ENCODE measurements at regions not wholly inside any gene's neighbourhood (a gene's known extent, or its start where the extent isn't known, plus 50 kb on each side); places are given as distances from the start of the nearest gene placed in this dataset.

GRCh38 chr4:79850626-79851025, 222.4 kb downstream of the ANTXR2 start:
- no peak for TF ChIP-seq POLR2A (IDR thresholded peaks at IDR 0.05)
- TF ChIP-seq POLR2AphosphoS5 (IDR thresholded peaks at IDR 0.05; ENCODE audit: insufficient read depth in 1 of 2, low read depth in 1 of 2) = no peak
- no peak for TF ChIP-seq CTCF (IDR thresholded peaks at IDR 0.05)
- no peaks in the 10 kb centered on the region for H3K36me3 ChIP-seq
- no peaks in the 10 kb centered on the region for H3K9me3 ChIP-seq
- intact Hi-C loops (cut with DNase I) = no loop called here
- H3K4me1 ChIP-seq = peaks cover 12% of the 10 kb centered on the region
- no peak for DNase-seq (ENCODE audit: extremely low spot score in 2 of 2)
- H3K27ac ChIP-seq = no peak overlapping the region
- H3K27me3 ChIP-seq = no peaks in the 10 kb centered on the region
- H3K4me3 ChIP-seq = no peak overlapping the region

- no peaks in the 10 kb centered on the region for H3K4me1 ChIP-seq
- intact Hi-C loops (cut with DNase I) = no loop called here
- H3K9me3 ChIP-seq = no peaks in the 10 kb centered on the region
- TF ChIP-seq POLR2A (IDR thresholded peaks at IDR 0.05) (no peak), CTCF (IDR thresholded peaks at IDR 0.05) (no peak), POLR2AphosphoS5 (IDR thresholded peaks at IDR 0.05; ENCODE audit: insufficient read depth in 1 of 2, low read depth in 1 of 2) (no peak)
- H3K27me3 ChIP-seq = no peaks in the 10 kb centered on the region
- H3K27ac ChIP-seq = no peak overlapping the region
- H3K36me3 ChIP-seq = no peaks in the 10 kb centered on the region
- DNase-seq (ENCODE audit: extremely low spot score in 2 of 2) = no peak
- H3K4me3 ChIP-seq = no peak overlapping the region
Measured at GRCh38 chr4:79848329-79848728, 224.7 kb downstream of the ANTXR2 start.

GRCh38 chr4:79847411-79847810, 225.6 kb downstream of the ANTXR2 start:
- H3K4me1 ChIP-seq = no peaks in the 10 kb centered on the region
- no peak overlapping the region for H3K4me3 ChIP-seq
- TF ChIP-seq POLR2AphosphoS5 (IDR thresholded peaks at IDR 0.05; ENCODE audit: insufficient read depth in 1 of 2, low read depth in 1 of 2) (no peak), POLR2A (IDR thresholded peaks at IDR 0.05) (no peak), CTCF (IDR thresholded peaks at IDR 0.05) (no peak)
- H3K27me3 ChIP-seq = no peaks in the 10 kb centered on the region
- H3K27ac ChIP-seq = no peak overlapping the region
- intact Hi-C loops (cut with DNase I) = no loop called here
- DNase-seq (ENCODE audit: extremely low spot score in 2 of 2) = no peak
- no peaks in the 10 kb centered on the region for H3K9me3 ChIP-seq
- H3K36me3 ChIP-seq = no peaks in the 10 kb centered on the region

- DNase-seq (ENCODE audit: extremely low spot score in 2 of 2) = no peak
- Histone ChIP-seq H3K36me3 (no peaks in the 10 kb centered on the region), H3K9me3 (no peaks in the 10 kb centered on the region), H3K4me3 (no peak overlapping the region), H3K27ac (no peak overlapping the region), H3K4me1 (no peaks in the 10 kb centered on the region), H3K27me3 (no peaks in the 10 kb centered on the region)
- intact Hi-C loops (cut with DNase I) = no loop called here
- no peak for TF ChIP-seq CTCF (IDR thresholded peaks at IDR 0.05)
- no peak for TF ChIP-seq POLR2A (IDR thresholded peaks at IDR 0.05)
- TF ChIP-seq POLR2AphosphoS5 (IDR thresholded peaks at IDR 0.05; ENCODE audit: insufficient read depth in 1 of 2, low read depth in 1 of 2) = no peak
Measured at GRCh38 chr4:79842162-79842561, 230.9 kb downstream of the ANTXR2 start.

GRCh38 chr4:79833857-79834256, 239.2 kb downstream of the ANTXR2 start:
- Histone ChIP-seq H3K4me3 (no peak overlapping the region), H3K27ac (no peak overlapping the region), H3K27me3 (no peaks in the 10 kb centered on the region), H3K9me3 (no peaks in the 10 kb centered on the region), H3K36me3 (no peaks in the 10 kb centered on the region), H3K4me1 (no peaks in the 10 kb centered on the region)
- DNase-seq (ENCODE audit: extremely low spot score in 2 of 2) = no peak
- intact Hi-C loops (cut with DNase I) = no loop called here
- no peak for TF ChIP-seq POLR2AphosphoS5 (IDR thresholded peaks at IDR 0.05; ENCODE audit: insufficient read depth in 1 of 2, low read depth in 1 of 2)
- TF ChIP-seq CTCF (IDR thresholded peaks at IDR 0.05) = no peak
- no peak for TF ChIP-seq POLR2A (IDR thresholded peaks at IDR 0.05)
